ENCODE measurements at regions not wholly inside any gene's neighbourhood (a gene's known extent, or its start where the extent isn't known, plus 50 kb on each side); places are given as distances from the start of the nearest gene placed in this dataset.

DNA sequence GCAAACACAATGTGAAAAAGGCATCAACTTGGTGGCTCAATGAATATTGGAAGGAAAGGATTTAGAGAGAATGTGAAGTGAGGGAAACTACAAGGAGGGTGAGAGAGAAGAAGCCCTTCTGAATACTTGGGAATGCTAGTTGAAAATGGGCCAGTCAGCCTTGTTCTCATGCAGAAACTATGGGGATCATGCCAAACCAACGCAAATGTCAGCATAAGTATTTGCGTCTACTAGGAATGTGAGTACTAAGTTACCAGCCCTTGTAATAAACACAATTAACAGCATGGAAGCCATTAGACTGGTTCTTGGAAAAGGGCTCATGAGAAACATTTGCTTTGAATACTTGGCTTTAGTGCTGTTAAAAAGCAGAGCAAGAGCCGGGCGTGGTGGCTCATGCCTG is 54.9 kb upstream of the AIG1 start:
- no peak for TF ChIP-seq EP300 (IDR thresholded peaks at IDR 0.05)
- no peak for TF ChIP-seq CTCF (IDR thresholded peaks at IDR 0.05)
